Left lung (tissue), 4 donors: ENCODE measurements at regions not wholly inside any gene's neighbourhood (a gene's known extent, or its start where the extent isn't known, plus 50 kb on each side); places are given as distances from the start of the nearest gene placed in this dataset.

ENCODE experiments used
- ATAC-seq: fragments of 200-7000 bp; cut with Tn5 transposase; one replicate; pipeline ENCODE4 v1.9.1; 2020; ENCODE audit warnings: moderate library complexity
- DNase-seq, 4 donors: peaks; one replicate each; pipeline ENCODE4 v3.0.0-alpha.2; 2013 to 2020
- H3K27ac ChIP-seq, 2 donors: fragments of 200-600 bp; sonication (generic) in 1 of 2; one replicate each; pipeline versions ENCODE4 v1.5.0 to v1.8.0; 2020 to 2021
- H3K27me3 ChIP-seq, 2 donors: fragments of 200-600 bp; sonication (generic) in 1 of 2; one replicate each; pipeline versions ENCODE4 v1.5.0 to v1.8.0; 2020 to 2021
- H3K36me3 ChIP-seq, 2 donors: fragments of 200-600 bp; sonication (generic) in 1 of 2; one replicate each; pipeline versions ENCODE4 v1.5.0 to v1.8.0; 2020 to 2021
- H3K4me1 ChIP-seq, 2 donors: fragments of 200-600 bp; one replicate each; pipeline ENCODE4 v1.8.0; 2021
- H3K4me3 ChIP-seq, 2 donors: fragments of 200-600 bp; sonication (generic) in 1 of 2; one replicate each; pipeline versions ENCODE4 v1.5.0 to v1.8.0; 2020 to 2021; ENCODE audit warnings: mild to moderate bottlenecking in 1 of 2
- H3K9me3 ChIP-seq, 2 donors: fragments of 200-600 bp; sonication (generic) in 1 of 2; one replicate each; pipeline versions ENCODE4 v1.5.0 to v1.8.0; 2020 to 2021
- intact Hi-C, 2 donors: fragments of 100-400 bp; cut with DNase I; formaldehyde crosslinking; loops; one replicate each; pipeline versions ENCODE4 v1.11.2 to v1.14.2; 2022
- TF ChIP-seq, protein P1 (sequence below), 2 donors: fragments of 200-600 bp; sonication (generic) in 1 of 2; IDR thresholded peaks; one replicate each; pipeline versions ENCODE4 v1.5.0 to v1.8.0; 2021; ENCODE audit warnings: antibody characterized with exemption in 2 of 2
- donor health status: DM: no; HTN: yes; CAD: no.
- donor health status: DM: no; HTN: no; CAD: no.

DNA sequence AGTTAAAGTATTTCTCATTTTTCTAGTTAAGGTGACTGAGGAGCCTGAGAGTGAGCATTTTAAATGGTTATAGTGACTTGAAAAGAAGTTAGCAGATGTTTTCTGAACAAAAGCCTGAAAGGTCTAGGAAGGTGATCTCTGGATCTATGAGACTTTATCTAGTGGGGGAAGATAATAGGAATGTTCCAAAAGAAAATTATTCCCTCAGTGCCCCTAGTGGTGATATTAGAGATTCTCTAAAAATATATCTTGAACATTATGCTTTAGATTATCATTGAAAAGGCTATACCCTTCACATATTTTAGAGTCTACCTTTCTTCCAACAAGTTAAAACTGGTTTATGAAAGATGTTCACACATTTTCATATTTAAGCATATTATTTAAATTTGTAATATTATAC is 69.0 kb upstream of the SPANXN1 start:
- TF ChIP-seq, protein P1, sequence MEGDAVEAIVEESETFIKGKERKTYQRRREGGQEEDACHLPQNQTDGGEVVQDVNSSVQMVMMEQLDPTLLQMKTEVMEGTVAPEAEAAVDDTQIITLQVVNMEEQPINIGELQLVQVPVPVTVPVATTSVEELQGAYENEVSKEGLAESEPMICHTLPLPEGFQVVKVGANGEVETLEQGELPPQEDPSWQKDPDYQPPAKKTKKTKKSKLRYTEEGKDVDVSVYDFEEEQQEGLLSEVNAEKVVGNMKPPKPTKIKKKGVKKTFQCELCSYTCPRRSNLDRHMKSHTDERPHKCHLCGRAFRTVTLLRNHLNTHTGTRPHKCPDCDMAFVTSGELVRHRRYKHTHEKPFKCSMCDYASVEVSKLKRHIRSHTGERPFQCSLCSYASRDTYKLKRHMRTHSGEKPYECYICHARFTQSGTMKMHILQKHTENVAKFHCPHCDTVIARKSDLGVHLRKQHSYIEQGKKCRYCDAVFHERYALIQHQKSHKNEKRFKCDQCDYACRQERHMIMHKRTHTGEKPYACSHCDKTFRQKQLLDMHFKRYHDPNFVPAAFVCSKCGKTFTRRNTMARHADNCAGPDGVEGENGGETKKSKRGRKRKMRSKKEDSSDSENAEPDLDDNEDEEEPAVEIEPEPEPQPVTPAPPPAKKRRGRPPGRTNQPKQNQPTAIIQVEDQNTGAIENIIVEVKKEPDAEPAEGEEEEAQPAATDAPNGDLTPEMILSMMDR (IDR thresholded peaks at IDR 0.05): peak in 1 of 2 donors; percentile 33
- no peaks in the 10 kb centered on the region for H3K36me3 ChIP-seq
- ATAC-seq (no peak), DNase-seq (no peak)
- H3K4me3 ChIP-seq: no peak overlapping the region
- intact Hi-C loops: no loop called here
- no peaks in the 10 kb centered on the region for H3K4me1 ChIP-seq
- no peaks in the 10 kb centered on the region for H3K27me3 ChIP-seq
- no peaks in the 10 kb centered on the region for H3K9me3 ChIP-seq
- H3K27ac ChIP-seq: no peak overlapping the region

- no peaks in the 10 kb centered on the region for H3K27me3 ChIP-seq
- no peaks in the 10 kb centered on the region for H3K4me1 ChIP-seq
- no peak overlapping the region for H3K4me3 ChIP-seq
- peak; percentile 59 for ATAC-seq
- no peak overlapping the region for H3K27ac ChIP-seq
- no peaks in the 10 kb centered on the region for H3K9me3 ChIP-seq
- DNase-seq: peak in 1 of 4 donors; percentile 6
- intact Hi-C loops: no loop called here
- TF ChIP-seq, protein P1 (IDR thresholded peaks at IDR 0.05): peak in 1 of 2 donors; percentile 19
- no peaks in the 10 kb centered on the region for H3K36me3 ChIP-seq
These were observed 56.4 kb upstream of the SPANXN1 start for GRCh38 chrX:145190801-145191389.
